HEK293T (cell line): ENCODE measurements at regions not wholly inside any gene's neighbourhood (a gene's known extent, or its start where the extent isn't known, plus 50 kb on each side); places are given as distances from the start of the nearest gene placed in this dataset.
"Not testable (repeated sequence)": the region's sequence is repeated elsewhere in the genome, so short reads cannot be mapped to it uniquely, and the experiment has no call there.

Experiments
- CTCF ChIA-PET: fragments of 350-600 bp; formaldehyde crosslinking; extraction: SDS; loops from one replicate; lab custom pipeline; 2021; ENCODE audit warnings: antibody characterized with exemption, inconsistent platforms; lab: Yijun Ruan, JAX
- POLR2A ChIA-PET: fragments of 350-600 bp; formaldehyde crosslinking; extraction: SDS; loops from one replicate; lab custom pipeline; 2020; ENCODE audit warnings: antibody characterized with exemption, inconsistent platforms; lab: Yijun Ruan, JAX
- DNase-seq: peaks from one replicate; pipeline ENCODE4 v3.0.0; 2012; ENCODE audit warnings: mixed read lengths; ENCODE audit errors: extremely low spot score
- ARNT ChIP-seq: fragments of 450-650 bp; IDR thresholded peaks from 2 replicates; pipeline ENCODE4 v1.6.1; 2017; ENCODE audit warnings: mild to moderate bottlenecking
- BHLHE40 ChIP-seq: fragments of 450-650 bp; IDR thresholded peaks from 2 replicates; pipeline ENCODE4 v1.6.1; 2016; ENCODE audit warnings: mild to moderate bottlenecking, moderate library complexity, borderline replicate concordance
- CTBP1 ChIP-seq: fragments of 450-650 bp; IDR thresholded peaks from 2 replicates; pipeline ENCODE4 v1.6.1; 2016; ENCODE audit warnings: borderline replicate concordance
- ELF4 ChIP-seq: fragments of 450-650 bp; IDR thresholded peaks from 2 replicates; pipeline ENCODE4 v1.6.1; 2017; ENCODE audit warnings: antibody characterized with exemption
- FOXA1 ChIP-seq: fragments of 450-650 bp; IDR thresholded peaks from 2 replicates; pipeline ENCODE4 v1.6.1; 2016; ENCODE audit warnings: mild to moderate bottlenecking
- FOXK2 ChIP-seq: fragments of 450-650 bp; IDR thresholded peaks from 2 replicates; pipeline ENCODE4 v1.6.1; 2016; ENCODE audit warnings: mild to moderate bottlenecking
- FOXM1 ChIP-seq: fragments of 450-650 bp; IDR thresholded peaks from 2 replicates; pipeline ENCODE4 v1.6.1; 2017; ENCODE audit warnings: mild to moderate bottlenecking, borderline replicate concordance
- HDGF ChIP-seq: fragments of 450-650 bp; IDR thresholded peaks from 2 replicates; pipeline ENCODE4 v1.6.1; 2017; ENCODE audit warnings: antibody characterized with exemption, borderline replicate concordance
- L3MBTL2 ChIP-seq: fragments of 450-650 bp; conservative IDR thresholded peaks from 2 replicates; pipeline ENCODE4 v1.6.1; 2016; ENCODE audit warnings: mild to moderate bottlenecking
- LEF1 ChIP-seq: fragments of 450-650 bp; IDR thresholded peaks from 2 replicates; pipeline ENCODE4 v1.6.1; 2017; ENCODE audit warnings: mild to moderate bottlenecking, borderline replicate concordance
- NFRKB ChIP-seq: fragments of 450-650 bp; IDR thresholded peaks from 2 replicates; pipeline ENCODE4 v1.6.1; 2016; ENCODE audit warnings: mild to moderate bottlenecking, moderate library complexity
- PKNOX1 ChIP-seq: fragments of 450-650 bp; IDR thresholded peaks from 2 replicates; pipeline ENCODE4 v1.6.1; 2016
- SP1 ChIP-seq: fragments of 450-650 bp; IDR thresholded peaks from 2 replicates; pipeline ENCODE4 v1.6.1; 2017
- SUZ12 ChIP-seq: fragments of 450-650 bp; IDR thresholded peaks from 2 replicates; pipeline ENCODE4 v1.6.1; 2016; ENCODE audit warnings: mild to moderate bottlenecking
- TARDBP ChIP-seq: fragments of 450-650 bp; IDR thresholded peaks from 2 replicates; pipeline ENCODE4 v1.6.1; 2016
- ZNF384 ChIP-seq: fragments of 450-650 bp; IDR thresholded peaks from 2 replicates; pipeline ENCODE4 v1.6.1; 2016

- ChIA-PET POLR2A (no interaction called here), CTCF (no interaction called here)
- TF ChIP-seq FOXM1 (no peak), NFRKB (no peak), L3MBTL2 (no peak), PKNOX1 (no peak)
- DNase-seq, result no peak
These were observed 249.2 kb upstream of the FIGN start for GRCh38 chr2:163984986-163985385.

DNA sequence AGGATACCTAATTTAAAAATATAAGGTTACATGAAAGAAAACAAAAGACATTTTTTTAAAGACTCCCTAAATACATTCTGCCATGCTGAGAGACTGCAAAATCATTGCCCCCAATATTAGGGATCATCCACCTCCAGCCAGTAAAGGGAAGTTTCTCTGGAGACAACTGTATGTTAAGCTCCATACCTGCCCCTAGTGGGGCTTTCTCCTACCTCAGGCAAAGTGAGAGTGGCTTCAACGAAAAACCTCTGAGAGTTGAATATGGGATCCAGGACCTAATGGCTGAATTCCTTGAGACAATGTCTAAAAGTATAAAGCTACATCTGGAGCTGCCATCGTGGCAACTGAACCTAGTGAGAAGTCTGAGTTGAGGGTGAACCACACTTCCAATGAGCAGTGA, 248.1 kb upstream of the FIGN start:
- CTCF ChIA-PET, result no interaction called here
- POLR2A ChIA-PET, result no interaction called here
- TF ChIP-seq TARDBP (no peak), CTBP1 (no peak), HDGF (no peak)
- DNase-seq, result no peak

DNA sequence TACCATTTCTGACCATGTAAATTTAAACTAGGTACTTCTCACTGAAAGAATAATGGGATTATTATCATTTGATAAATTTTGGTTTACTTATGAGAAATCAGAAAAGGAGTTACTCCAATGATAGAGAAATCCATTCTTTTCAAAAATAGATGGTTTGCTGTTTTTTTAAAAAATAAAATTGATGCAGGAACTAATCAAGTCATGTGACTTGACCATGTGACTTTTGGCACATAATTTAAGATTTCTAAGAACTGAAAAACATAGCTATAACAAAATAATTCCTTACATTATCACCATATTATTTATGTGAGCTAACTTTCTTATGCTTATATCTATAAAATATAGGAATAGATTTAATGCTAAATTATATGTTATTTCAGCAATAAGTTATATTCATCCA, 247.1 kb upstream of the FIGN start:
- no peak for DNase-seq
- ChIA-PET POLR2A (no interaction called here), CTCF (no interaction called here)
- TF ChIP-seq NFRKB (no peak), FOXM1 (no peak), CTBP1 (no peak), TARDBP (no peak), PKNOX1 (no peak), L3MBTL2 (no peak), ZNF384 (no peak), ELF4 (no peak), SP1 (no peak), LEF1 (no peak), SUZ12 (no peak), BHLHE40 (no peak), ARNT (no peak), HDGF (no peak), FOXA1 (no peak), FOXK2 (no peak)

DNA sequence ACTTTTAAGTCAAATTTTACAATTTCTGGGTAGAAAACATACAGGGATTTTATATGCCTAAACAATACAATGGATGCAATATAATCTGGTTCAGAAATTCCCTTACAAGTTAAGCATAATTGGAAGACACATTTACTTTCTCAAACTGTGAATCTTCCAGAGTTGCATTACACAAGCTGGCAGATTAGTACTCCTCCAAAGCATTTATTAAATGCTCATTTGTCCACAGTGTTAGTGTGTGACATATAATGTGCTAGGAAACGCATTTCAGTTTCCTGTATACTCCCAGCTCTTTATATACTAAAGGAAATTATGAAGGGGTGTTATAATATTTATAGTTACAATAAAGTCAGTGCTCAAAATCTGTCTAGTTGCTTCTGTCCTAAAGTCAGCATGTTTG, 239.0 kb upstream of the FIGN start:
- ChIA-PET POLR2A (no interaction called here), CTCF (no interaction called here)

DNA sequence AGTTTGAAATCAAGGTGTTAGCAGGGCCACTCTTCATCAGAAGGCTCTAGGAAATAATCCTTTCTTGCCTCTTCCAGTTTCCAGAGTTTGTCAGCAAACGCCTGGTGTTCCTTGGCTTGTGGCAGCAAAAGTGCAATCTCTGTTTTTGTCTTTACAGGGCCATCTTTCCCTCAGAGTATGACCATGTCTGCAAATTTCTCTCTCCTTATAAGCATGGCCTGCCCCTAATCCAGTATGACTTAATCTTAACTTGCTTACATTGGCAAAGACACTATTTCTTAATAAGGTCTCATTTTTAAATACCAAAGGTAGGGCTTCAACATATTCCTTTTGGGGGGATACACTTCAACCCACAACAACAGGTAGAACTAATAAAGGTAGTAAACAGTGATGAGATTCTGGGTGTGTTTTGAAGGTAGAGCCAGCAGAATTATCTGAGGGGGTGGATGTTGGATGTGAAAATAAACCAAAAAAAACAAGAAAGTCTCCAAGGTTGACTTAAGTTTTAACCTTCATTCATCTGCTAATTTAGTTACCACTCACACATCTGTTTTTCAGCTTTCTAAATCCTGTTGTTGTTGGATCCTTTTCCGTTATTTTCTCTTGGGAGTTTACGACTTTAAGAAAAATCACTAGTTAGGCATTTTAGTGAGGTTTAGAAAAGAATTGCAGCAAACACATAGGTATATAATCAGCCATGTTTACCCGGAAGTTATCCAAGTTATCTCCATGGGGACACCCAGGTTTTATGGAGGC, 234.4 kb upstream of the FIGN start:
- no peak for DNase-seq
- ChIA-PET CTCF (no interaction called here), POLR2A (no interaction called here)
- no peak for TF ChIP-seq FOXA1
- TF ChIP-seq ZNF384, result no peak
- no peak for TF ChIP-seq LEF1
- no peak for TF ChIP-seq SUZ12
- no peak for TF ChIP-seq ELF4
- TF ChIP-seq SP1, result no peak
- TF ChIP-seq BHLHE40, result no peak
- no peak for TF ChIP-seq ARNT
- no peak for TF ChIP-seq L3MBTL2

More for the DNA sequence above, 239.0 kb upstream of the FIGN start:
- TF ChIP-seq TARDBP, result no peak
- TF ChIP-seq FOXM1, result no peak
- DNase-seq, result no peak

GRCh38 chr2:163964278-163964677, 228.5 kb upstream of the FIGN start:
- POLR2A ChIA-PET, CTCF ChIA-PET, DNase-seq: not testable (repeated sequence)

GRCh38 chr2:163953390-163953907, 217.6 kb upstream of the FIGN start:
- TF ChIP-seq LEF1, result no peak
- TF ChIP-seq TARDBP, result no peak
- no peak for TF ChIP-seq FOXA1
- no peak for TF ChIP-seq SP1
- no peak for TF ChIP-seq ELF4
- TF ChIP-seq L3MBTL2, result no peak
- TF ChIP-seq FOXM1, result no peak
- no peak for TF ChIP-seq SUZ12
- no peak for TF ChIP-seq HDGF
- TF ChIP-seq BHLHE40, result no peak
- TF ChIP-seq ZNF384, result no peak
- no peak for TF ChIP-seq PKNOX1
- ChIA-PET CTCF (no interaction called here), POLR2A (no interaction called here)
- DNase-seq, result no peak
